H54 (cell line): ENCODE measurements at regions not wholly inside any gene's neighbourhood (a gene's known extent, or its start where the extent isn't known, plus 50 kb on each side); places are given as distances from the start of the nearest gene placed in this dataset.
"Not testable (repeated sequence)": the region's sequence is repeated elsewhere in the genome, so short reads cannot be mapped to it uniquely, and the experiment has no call there.

Experiments
- DNase-seq: peaks from one replicate; pipeline ENCODE4 v3.0.0; 2011; ENCODE audit warnings: low spot score, mixed read lengths; ENCODE audit not compliant: insufficient read length
- FAIRE-seq: peaks from 3 replicates; lab custom pipeline; 2011; peaks lifted over from hg19 to GRCh38; lab: Jason Lieb, UNC
- POLR2A ChIP-seq: IDR thresholded peaks from 2 replicates; pipeline ENCODE4 v1.6.1; 2011; ENCODE audit warnings: low read depth, mild to moderate bottlenecking, low read length

DNA sequence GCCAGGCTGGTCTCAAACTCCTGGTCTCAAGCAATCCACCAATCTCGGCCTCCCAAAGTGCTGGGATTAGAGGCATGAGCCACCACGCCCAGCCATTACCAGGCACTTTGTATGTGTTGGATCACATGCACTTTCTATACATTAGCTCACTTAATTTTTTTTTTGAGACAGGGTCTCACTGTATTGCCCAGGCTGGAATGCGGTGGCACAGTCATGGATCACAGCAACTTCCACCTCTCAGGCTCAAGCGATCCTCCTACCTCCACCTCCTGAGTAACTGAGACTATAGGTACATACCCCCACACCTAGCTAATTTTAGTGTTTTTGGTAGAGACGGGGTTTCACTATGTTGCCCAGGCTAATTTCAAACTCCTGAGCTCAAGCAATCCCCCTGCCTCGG, 203.0 kb upstream of the MYL2 start:
- TF ChIP-seq POLR2A = no peak
- no peak for FAIRE-seq
- DNase-seq = no peak

DNA sequence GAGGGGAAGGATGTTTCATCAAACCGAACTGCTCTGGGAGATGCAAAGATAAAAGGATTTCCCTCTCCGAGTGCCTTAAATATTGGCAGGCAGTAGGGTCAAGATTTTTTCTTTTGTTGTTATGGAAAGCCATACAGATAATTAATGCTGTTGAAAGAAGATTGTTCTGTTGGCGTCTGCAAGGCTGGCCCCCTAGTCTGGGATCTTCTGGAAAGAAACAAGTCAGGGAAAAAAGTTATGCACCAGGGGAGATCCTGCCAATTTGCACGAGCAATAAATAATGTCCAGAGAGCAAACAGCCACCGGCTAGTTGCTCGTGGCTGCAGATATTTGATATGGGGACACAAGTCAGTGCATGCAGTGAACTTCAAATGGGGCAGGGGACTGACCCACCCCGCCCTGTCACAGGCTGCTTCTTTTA, 202.1 kb upstream of the MYL2 start:
- TF ChIP-seq POLR2A = no peak
- DNase-seq = no peak
- FAIRE-seq = no peak

DNA sequence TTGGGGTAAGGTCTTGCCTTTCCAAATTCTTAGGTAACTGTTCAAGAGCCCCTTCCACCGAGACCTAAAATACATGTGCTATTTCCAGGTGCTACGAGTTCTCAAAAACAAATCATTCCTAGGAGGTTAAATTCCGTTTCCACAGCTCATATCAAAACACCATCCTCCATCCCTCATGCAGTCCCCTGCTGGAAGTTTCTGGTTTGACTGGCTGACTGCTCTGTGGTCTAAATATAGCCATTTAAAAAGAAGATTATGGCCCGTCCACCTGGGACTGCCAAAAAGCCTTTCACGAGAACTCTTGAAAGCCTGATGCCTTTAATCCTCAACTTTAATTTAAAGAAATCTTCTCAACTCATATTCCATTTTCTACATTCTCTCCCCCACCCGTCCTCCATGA, 201.5 kb upstream of the MYL2 start:
- FAIRE-seq = no peak
- no peak for TF ChIP-seq POLR2A
- DNase-seq = no peak

DNA sequence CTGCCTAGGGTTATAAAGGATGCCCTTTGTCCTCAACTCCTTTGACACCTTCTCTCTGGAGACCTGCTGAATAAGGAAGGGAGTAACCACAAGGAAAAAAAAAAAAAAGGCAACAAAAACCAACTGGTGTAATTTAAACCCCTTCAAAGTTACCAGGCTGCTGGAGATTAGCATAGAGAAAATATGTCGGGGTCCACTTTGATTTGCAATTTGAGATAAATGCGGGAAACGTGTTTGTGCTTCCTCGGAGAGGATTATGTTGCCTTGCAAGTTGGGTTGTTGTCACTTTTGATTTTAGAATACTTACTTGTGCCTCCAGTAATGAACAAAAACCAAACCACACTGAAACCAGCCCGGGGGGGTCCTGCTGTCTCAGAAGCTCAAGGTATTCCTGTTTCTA, 200.2 kb upstream of the MYL2 start:
- FAIRE-seq = no peak
- DNase-seq = no peak

DNA sequence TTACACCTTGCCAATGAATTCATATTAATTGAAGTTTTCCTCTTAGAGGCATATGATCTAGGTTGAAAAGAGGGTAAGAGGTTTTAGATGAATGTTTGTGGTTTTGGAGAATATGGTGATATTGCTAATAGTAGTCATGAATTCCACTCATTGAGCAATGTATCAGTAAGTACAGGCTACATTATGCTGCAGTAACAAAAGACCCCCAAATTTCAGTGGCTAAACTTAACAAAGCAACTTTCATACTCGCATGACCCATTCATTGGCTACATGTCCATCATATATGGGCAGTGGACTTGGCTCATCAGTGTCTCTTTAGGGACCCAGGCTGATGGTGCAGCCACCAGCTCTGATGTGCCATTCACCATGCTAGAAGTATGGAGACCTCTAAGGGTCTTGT, 196.6 kb upstream of the MYL2 start:
- DNase-seq = no peak
- TF ChIP-seq POLR2A = no peak
- FAIRE-seq = no peak

More for the DNA sequence above, 200.2 kb upstream of the MYL2 start:
- TF ChIP-seq POLR2A = no peak

DNA sequence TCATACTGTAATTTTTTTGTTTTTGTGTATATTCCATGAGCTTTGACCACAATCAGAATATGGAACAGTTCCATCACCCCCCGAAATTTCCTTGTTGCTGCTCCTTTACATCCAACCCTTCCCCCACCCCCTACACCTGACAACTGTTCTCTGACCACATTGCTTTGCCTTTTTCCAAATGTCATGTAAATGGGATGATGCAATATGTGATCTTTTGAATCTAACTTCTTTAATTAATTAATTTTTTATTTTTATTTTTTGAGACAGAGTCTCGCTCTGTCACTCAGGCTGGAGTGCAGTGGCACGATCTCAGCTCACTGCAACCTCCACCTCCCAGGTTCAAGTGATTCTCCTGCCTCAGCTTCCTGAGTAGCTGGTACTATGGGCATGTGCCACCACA, 192.9 kb upstream of the MYL2 start:
- not testable (repeated sequence) for FAIRE-seq

DNA sequence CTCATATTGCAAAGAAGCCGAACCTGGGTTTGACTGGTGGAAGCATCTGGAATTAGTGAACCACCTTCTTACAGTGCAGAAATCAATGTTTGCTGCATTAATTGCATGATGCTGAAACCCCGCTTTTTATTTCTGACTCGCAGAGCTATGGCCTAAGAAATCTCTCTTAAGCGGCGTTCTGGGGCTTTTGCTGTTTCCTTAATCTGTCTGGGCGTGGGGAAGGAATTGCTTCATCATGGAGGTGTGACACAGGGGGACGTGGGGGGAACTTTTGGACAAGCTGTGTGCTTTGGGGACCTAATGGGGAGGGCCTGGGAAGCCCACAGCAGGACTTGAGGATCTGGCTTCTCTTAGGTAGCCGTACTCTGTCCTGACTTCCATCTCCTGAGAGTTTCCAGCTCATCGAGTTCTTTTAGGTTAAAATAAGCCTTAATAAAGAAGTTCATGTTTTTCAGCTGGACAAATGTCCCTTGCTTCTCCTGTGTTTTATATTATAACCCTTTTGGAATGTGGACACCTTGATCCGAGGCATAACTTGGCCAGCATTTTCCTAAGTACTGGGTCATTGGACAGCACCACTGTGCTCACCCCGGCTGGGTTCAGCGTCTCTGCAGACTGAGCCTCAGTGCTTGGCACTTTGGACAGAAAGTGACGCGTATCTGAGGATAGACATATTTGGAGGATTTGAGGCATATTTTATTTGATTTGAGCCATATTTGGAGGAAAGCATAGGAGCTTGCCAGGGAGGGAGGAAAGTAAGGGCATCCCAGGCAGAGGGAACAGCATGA, 192.1 kb upstream of the MYL2 start:
- no peak for TF ChIP-seq POLR2A
- DNase-seq = no peak
- no peak for FAIRE-seq

More for the DNA sequence above, 192.9 kb upstream of the MYL2 start:
- DNase-seq = not testable (repeated sequence)

DNA sequence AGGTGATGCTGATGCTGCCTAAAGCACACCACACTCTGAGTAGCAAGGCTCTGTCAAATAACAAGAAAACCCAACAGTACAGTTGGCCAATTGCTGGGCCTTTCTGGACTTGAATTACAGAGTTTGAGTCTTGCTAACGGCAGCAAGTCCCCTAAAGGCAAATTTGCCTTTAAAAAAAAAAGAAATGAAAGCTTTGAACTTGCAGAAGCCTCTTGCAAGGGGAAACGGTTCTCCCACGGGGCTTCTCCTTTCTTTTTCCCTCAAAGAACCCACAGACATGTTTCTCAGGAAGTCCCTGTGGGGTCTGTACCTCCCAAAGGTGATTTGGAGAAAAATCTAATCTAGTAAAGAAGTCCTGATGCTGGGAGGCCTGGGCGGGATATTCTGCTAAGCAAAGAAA, 191.3 kb upstream of the MYL2 start:
- FAIRE-seq = no peak
- DNase-seq = no peak
- TF ChIP-seq POLR2A = no peak

DNA sequence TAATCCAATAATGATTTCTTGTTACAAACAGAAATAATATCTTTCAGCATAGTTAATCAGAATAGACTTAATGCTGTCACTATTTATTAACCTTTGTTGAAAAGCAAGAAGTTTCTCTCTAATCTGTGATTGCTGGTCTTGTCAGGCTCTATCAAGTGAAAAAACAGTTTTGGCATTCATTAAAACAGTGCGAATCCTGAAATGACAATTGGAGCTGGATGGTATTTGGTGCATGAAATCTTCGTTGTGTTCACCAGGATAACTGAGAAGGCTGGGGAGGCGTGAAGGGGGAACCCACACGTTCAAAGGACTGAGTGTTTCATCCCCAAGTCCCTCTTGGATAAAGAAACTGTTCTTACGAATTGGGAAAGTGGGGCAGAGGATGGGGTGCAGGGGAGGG, 190.2 kb upstream of the MYL2 start:
- TF ChIP-seq POLR2A = no peak
- no peak for DNase-seq
- FAIRE-seq = no peak

DNA sequence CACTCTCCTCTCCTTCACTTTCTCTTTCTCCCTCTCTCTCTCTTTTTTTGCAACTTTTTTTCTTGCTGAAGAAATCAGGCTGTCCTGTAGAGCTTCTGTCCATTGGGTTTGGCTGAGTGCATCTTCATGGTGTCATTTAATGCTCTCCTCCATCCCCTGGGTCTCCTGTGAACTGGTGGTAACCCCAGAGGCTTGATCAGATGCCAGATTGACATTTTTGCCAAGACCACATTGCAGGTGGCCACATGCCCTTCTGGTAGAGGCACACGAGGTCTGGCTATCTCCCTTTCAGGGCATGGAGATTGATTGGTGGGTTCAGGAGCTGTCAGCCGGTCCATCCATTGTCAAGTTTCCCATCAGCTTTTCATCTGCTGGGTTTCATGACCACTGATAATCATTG, 188.3 kb upstream of the MYL2 start:
- DNase-seq (no peak), FAIRE-seq (no peak)
- no peak for TF ChIP-seq POLR2A

DNA sequence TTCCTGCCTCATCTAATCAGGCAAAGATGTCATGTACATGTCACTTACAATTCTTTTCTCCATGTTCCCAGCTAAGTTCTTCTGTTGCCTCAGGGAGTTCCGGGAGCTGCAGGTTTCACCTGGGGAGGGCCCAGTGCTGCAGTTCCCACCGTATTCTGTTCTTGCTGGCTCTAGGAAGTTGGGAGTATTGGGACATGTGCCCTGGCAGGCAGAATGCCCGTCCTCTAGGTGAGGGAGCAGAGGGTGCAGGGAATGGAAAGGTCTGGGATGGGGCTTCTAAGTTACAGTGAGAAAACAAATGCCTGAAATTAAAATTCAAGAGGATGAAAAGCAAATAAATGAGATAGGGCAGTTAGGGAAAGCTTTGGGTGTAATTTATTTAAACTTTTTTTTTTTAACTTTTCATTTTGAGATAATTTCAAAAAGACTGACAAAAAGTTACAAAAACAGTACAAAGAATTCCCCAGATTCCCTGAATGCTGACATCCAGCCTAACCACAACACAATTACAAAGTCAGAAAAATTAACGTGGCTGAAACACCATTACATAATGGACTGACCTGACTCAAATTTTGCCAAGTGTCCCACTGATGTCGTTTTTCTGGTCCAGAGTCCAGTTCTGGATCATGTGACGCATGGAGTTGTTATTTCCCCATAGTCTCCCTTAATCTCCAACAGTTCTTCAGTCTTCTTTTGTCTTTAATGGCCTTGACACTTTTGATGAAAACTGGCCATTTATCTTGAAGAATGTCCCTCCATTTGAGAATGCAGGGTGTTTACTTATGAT, 187.2 kb upstream of the MYL2 start:
- no peak for DNase-seq
- no peak for FAIRE-seq
- TF ChIP-seq POLR2A = no peak

DNA sequence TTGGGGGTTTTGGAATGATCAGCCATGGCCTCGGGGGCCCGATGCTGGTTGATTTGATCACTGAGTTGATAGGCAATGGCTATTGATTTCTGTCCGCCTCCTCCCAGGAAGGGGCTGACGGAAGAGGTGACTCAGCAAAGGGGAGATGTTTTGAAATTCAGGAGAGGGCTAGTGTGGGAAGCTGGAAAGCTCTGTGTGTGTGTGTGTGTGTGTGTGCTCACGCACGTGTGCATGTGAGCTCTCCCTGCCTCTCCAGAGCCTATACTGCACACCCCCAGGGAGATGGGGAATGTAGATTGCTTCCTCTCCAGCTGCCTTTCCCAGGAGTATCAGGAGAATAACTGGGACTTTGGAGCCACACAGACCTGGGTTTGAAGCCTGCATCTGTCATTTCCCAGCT, 184.9 kb upstream of the MYL2 start:
- TF ChIP-seq POLR2A = no peak
- DNase-seq (no peak), FAIRE-seq (no peak)

DNA sequence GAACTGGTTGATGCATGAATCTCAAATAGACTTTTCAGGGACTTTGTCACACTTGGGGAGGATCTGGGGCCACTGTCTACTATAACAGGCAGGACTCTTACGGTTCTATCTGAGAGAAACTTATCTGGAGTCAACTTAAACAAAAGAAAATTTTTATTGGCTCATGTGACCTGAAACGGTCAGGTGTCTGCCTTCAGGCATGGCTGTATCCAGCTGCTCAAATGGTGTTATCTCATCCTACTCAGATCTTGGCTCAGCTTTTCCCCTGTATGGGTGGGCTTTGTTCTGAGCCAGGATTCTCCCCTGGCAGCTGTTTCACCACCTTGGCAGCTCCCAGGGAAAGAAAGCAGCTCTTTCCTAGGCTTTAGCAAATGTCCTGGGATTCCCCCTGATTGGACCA, 183.2 kb upstream of the MYL2 start:
- no peak for TF ChIP-seq POLR2A
- DNase-seq = no peak
- no peak for FAIRE-seq

DNA sequence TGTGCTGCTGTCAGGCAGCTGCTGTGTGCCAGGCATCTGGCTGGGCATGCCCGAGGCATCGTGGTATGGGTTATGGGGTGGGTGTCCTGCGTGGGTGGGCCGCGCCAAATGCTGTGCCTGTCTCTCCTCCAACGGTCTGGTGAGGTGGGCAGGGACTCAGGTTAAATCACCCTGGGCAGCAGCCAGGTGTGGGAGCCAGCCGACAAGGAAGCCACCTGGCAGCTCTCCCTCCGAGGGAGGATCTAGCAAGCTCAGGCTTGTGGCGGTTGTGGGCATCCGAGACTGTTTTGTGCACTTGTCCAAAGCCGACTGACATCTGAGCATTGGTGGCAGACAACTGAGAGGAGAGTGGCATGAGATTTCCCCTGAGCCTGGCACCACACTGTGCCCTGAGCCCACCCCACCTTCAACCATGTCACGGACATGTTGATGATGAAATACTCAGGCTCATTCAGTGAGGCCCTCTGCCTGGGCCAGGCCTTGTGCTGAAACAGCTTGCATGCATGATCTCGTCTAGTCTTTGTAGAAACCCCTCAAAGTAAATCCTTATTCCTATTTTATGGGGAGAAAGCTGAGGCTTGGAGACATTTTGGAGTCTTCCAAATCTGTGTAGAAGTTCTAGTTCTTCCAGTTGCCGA, 181.8 kb upstream of the MYL2 start:
- DNase-seq (no peak), FAIRE-seq (no peak)
- TF ChIP-seq POLR2A = no peak
